ENCODE measurements at regions not wholly inside any gene's neighbourhood (a gene's known extent, or its start where the extent isn't known, plus 50 kb on each side); places are given as distances from the start of the nearest gene placed in this dataset.
A peak's percentile ranks its signal among the peaks of the same experiment; 100 is the strongest.
"Not testable (repeated sequence)": the region's sequence is repeated elsewhere in the genome, so short reads cannot be mapped to it uniquely, and the experiment has no call there.

DNA sequence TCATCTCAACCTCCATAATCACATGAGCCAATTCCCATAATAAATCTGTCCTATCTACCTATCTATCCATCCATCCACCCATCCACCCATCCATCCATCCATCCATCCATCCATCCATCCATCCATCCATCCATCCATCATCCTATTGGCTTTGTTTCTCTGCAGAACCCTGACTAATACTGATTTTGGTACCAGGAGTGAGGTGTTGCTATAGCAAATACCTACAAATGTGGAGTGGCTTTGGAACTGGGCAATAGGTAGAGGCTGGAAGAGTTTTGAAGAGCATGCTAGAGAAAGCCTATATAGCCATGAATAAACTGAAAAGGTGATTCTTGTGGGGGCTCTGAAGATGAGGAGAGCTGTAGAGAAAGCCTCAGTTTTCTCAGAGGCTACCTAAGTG lies 88.7 kb upstream of the ANKRD28 start:
- Mint-ChIP-seq H3K4me3 (no peak overlapping the region), H3K27ac (no peak overlapping the region), H3K36me3 (peaks cover 2% of the 10 kb centered on the region), H3K4me1 (no peaks in the 10 kb centered on the region), H3K9me3 (peaks cover 5% of the 10 kb centered on the region), H3K27me3 (no peaks in the 10 kb centered on the region)
- no peak for ATAC-seq (ENCODE audit: low read depth)
- DNase-seq (ENCODE audit: low spot score in 2 of 2): no peak

DNA sequence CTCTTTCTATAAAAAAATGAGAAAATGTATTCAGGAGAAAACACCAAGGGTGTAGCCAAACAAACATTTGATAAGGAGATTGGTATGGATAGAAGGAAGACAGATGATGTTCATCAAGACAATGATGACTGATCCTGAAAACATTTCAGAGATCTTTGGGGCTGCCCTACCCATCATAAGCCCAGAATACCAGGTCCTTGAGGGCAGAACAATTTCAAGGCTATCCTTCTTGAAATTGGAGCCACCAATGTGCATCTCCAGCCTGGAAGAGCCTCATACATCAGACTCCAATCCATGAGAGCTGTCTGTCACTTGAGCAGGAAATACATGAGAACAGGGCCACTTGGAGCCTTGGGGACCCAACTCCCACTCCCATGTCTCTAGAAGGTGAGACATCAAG lies 89.5 kb upstream of the ANKRD28 start:
- H3K4me1 Mint-ChIP-seq: no peaks in the 10 kb centered on the region
- no peak overlapping the region for H3K4me3 Mint-ChIP-seq
- no peak for ATAC-seq (ENCODE audit: low read depth)
- H3K27me3 Mint-ChIP-seq: no peaks in the 10 kb centered on the region
- H3K27ac Mint-ChIP-seq: no peak overlapping the region
- peaks cover 5% of the 10 kb centered on the region for H3K9me3 Mint-ChIP-seq
- H3K36me3 Mint-ChIP-seq: peaks cover 2% of the 10 kb centered on the region
- no peak for DNase-seq (ENCODE audit: low spot score in 2 of 2)

DNA sequence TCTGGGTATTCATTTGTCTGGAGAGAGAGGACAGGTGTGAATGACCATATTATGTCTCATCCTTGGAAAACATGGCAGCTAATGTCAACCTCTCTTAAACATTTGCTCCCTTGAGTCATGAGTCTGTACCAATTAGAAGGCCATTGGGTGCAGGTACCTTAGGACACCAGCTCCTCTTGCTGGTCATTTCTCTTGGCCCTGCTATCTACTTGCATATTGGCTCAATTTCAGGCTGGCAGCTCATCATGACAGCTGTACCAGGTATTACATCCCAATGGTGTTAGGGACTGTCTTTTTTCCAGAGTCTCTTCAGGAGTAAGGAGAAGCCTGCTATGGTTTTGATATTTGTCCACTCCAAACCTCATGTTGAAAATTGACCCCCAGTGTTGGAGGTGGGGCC lies 92.2 kb upstream of the ANKRD28 start:
- ATAC-seq (ENCODE audit: low read depth): no peak
- peaks cover 4% of the 10 kb centered on the region for H3K4me1 Mint-ChIP-seq
- no peak overlapping the region for H3K4me3 Mint-ChIP-seq
- no peak overlapping the region for H3K27ac Mint-ChIP-seq
- H3K9me3 Mint-ChIP-seq: peaks cover 5% of the 10 kb centered on the region
- no peaks in the 10 kb centered on the region for H3K27me3 Mint-ChIP-seq
- peaks cover 4% of the 10 kb centered on the region for H3K36me3 Mint-ChIP-seq
- no peak for DNase-seq (ENCODE audit: low spot score in 2 of 2)

DNA sequence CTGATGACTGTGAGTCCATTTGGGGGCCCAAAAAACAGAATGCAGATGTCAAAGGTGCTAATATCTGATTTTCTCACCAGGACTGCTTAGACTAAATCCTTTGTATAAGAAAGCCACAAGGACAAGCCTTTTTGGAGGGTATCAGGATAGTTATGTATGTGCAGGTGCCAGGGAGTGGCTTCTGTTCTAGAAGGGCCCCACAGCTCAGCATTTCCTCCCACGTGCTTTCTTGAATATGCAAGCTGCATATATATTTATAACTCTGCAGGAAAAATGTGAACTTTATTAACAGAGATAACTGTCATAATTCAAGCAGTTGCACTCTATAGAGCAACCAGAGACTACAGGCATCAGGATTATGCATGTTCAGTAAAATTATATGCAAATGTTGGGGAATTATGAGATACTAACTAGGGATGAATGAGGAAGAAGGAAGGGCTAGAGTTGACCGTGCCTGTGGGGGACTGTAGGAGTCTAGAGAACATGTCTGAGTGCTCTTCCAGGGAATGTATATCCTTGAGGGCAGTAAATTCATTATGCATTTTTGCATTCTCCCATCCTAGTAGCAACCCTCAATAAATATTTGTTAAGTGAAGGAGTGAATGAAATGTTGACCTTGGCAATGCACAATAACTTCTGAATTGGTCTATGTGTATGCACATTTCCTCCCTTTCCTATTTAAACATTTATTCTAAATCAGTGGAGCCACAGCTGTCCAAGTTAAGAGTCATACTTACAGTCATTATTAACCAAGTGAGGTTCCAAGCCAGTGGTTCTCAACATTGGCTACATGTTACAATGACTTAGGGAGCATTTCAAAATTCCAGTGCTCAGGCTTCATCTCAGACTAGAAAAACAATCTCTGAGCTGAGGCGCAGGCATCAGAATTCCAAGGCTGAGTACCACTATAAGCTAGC lies 94.8 kb upstream of the ANKRD28 start:
- Mint-ChIP-seq H3K36me3 (peaks cover 4% of the 10 kb centered on the region), H3K27me3 (no peaks in the 10 kb centered on the region), H3K9me3 (peaks cover 1% of the 10 kb centered on the region), H3K27ac (no peak overlapping the region), H3K4me1 (peaks cover 4% of the 10 kb centered on the region), H3K4me3 (no peak overlapping the region)
- ATAC-seq (ENCODE audit: low read depth) (no peak), DNase-seq (ENCODE audit: low spot score in 2 of 2) (no peak)

DNA sequence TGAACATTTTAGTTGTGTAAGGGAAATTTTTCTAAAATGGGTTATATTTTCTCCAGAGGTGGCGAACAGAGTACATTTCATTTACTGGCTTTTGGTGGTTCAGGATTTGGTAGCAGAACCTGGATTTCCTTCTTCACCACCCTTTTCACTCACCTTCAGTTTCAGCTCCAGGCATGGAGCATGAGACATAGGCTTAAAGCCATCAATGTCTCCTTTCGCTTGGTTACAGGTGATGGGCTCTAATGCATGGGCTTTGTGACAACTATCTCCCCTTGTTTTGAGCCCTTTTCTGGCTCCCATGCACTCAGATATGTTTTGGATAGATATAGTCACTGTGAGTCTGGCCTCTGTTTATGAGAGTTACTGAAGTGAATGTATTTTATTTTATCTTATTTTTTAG lies 96.6 kb upstream of the ANKRD28 start:
- Mint-ChIP-seq H3K9me3 (peaks cover 1% of the 10 kb centered on the region), H3K27me3 (no peaks in the 10 kb centered on the region), H3K36me3 (peaks cover 4% of the 10 kb centered on the region), H3K4me3 (no peak overlapping the region), H3K27ac (no peak overlapping the region), H3K4me1 (peaks cover 4% of the 10 kb centered on the region)
- no peak for DNase-seq (ENCODE audit: low spot score in 2 of 2)
- no peak for ATAC-seq (ENCODE audit: low read depth)

DNA sequence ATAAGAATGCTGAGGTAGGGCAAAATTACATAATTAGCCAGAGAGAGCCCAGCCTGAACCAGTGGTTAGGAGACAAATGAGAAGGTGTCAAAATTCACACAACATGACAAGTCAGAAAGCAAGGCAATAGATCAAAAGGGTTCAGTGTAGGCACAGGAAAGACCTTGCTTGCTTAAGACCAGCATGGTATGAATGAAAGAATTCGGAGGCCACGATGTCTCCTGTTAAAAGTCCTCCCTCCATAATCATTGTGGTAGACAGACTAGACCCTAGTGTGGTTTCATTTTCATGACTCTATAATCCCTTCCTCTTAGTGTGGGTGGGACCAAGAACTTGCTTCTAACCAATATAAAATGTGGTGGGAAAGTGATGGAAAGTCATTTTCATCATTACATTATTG lies 98.7 kb upstream of the ANKRD28 start:
- ATAC-seq (ENCODE audit: low read depth): no peak
- Mint-ChIP-seq H3K4me1 (peaks cover 4% of the 10 kb centered on the region), H3K36me3 (peaks cover 4% of the 10 kb centered on the region), H3K4me3 (no peak overlapping the region), H3K9me3 (peaks cover 1% of the 10 kb centered on the region), H3K27ac (no peak overlapping the region), H3K27me3 (no peaks in the 10 kb centered on the region)
- DNase-seq (ENCODE audit: low spot score in 2 of 2): no peak

DNA sequence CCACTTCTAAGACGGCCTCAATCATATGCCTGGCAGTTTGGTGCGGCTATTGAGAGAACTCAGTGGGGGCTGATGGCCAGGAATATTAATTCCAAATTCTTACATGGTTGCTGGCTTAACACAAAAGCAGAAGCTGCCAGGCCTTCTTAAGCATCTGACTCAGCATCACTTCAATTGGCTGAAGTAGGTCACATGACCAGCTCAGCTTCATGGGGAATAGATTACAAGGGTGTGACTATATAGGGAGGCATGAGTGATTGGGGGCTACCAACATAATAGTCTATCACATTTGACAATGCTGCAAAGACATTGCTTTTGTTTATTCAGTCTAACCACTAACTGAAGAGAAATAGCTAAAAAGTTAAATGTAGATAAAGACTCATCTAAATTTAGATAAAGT lies 101.6 kb upstream of the ANKRD28 start:
- Mint-ChIP-seq H3K4me3 (no peak overlapping the region), H3K27ac (no peak overlapping the region), H3K9me3 (peaks cover 1% of the 10 kb centered on the region), H3K27me3 (no peaks in the 10 kb centered on the region), H3K36me3 (peaks cover 2% of the 10 kb centered on the region), H3K4me1 (no peaks in the 10 kb centered on the region)
- ATAC-seq (ENCODE audit: low read depth): no peak
- DNase-seq (ENCODE audit: low spot score in 2 of 2): no peak

DNA sequence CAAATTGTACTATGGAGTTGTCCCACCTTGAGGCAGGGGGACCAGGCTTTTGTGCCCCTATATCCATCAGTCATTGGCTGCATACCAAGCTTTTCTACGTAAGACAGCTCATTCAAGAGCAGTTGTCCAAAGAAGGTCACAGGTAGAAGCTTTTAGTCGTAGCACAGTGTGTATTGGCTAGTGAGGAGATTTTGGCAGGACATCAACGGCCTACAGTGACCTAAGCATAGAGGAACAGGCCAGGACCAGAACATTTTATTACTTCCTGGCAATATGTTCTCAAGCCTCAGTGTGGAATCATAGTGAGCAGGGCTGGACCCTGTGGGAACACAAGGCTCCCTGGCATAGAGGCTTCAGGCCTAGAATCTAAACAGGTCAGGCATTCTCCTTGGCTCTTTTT lies 105.4 kb upstream of the ANKRD28 start:
- DNase-seq (ENCODE audit: low spot score in 2 of 2) (no peak), ATAC-seq (ENCODE audit: low read depth) (no peak)
- H3K9me3 Mint-ChIP-seq: no peaks in the 10 kb centered on the region
- H3K36me3 Mint-ChIP-seq: no peaks in the 10 kb centered on the region
- no peak overlapping the region for H3K27ac Mint-ChIP-seq
- H3K27me3 Mint-ChIP-seq: no peaks in the 10 kb centered on the region
- no peaks in the 10 kb centered on the region for H3K4me1 Mint-ChIP-seq
- no peak overlapping the region for H3K4me3 Mint-ChIP-seq

DNA sequence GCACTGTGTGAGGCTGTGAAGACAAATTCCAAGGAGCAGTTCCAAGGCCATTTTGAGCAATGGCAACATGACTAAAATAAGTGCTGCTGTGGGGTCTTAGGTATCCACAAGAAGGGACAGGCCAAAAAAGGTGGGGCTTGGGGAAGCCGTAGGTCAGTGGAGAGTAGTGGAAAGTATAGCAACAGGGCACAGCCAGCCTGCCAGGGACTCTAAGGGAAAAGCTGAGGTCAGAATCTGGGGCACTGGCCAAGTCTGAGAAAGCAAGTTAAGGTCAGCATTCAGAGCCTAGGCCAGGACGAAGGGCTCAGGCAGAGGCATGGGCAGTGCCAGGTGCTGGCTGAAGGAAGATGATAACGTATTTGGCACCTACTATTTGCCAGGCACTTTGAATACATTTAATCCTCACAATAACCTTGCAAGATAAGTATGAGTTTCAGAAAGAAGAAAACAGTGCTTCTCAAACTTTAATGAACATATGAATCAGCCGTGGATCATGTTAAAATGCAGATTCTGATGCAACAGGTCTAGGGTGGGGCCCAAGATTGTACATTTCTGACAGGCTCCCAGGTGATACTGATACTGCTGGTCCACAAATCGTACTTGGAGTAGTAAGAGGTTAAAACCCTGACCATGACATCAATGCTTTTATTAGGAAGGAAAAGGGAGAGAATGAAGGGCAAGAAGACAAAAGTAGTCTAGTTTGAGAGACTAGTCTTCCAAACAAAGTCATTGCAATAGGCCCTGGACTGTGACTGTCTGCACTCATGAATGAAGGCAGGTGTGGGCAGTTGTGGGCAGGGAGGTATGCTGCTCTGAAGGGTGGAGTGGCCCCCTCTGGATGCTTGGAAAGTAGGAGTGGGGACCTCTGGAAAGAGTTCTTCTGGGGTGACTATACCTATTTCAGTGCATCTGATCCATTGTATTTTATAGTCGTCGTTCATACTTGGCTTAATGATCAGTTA lies 106.3 kb upstream of the ANKRD28 start:
- no peaks in the 10 kb centered on the region for H3K36me3 Mint-ChIP-seq
- no peak overlapping the region for H3K27ac Mint-ChIP-seq
- no peaks in the 10 kb centered on the region for H3K9me3 Mint-ChIP-seq
- DNase-seq (ENCODE audit: low spot score in 2 of 2) (no peak), ATAC-seq (ENCODE audit: low read depth) (no peak)
- no peaks in the 10 kb centered on the region for H3K27me3 Mint-ChIP-seq
- no peak overlapping the region for H3K4me3 Mint-ChIP-seq
- H3K4me1 Mint-ChIP-seq: no peaks in the 10 kb centered on the region

DNA sequence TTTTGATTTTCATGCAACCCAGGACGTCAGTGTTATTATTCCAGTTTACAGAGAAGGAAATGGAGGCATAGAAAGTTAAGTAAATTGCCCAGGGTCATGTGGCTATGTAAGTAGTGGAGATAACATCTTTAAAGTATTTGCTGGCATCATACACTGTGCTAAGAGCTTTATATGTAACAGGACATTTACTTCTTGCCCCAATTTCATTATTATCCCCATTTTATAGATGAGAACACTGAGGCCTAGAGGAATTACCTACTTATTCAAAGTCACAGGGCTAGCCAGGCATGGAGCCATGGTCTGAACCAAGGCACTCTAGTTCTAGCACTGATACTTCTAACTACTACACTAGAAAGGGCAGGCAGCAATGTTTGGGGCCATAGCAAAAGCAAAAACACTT lies 107.3 kb upstream of the ANKRD28 start:
- H3K4me3 Mint-ChIP-seq: no peak overlapping the region
- H3K27ac Mint-ChIP-seq: no peak overlapping the region
- DNase-seq (ENCODE audit: low spot score in 2 of 2) (no peak), ATAC-seq (ENCODE audit: low read depth) (no peak)
- peaks cover 3% of the 10 kb centered on the region for H3K9me3 Mint-ChIP-seq
- peaks cover 4% of the 10 kb centered on the region for H3K36me3 Mint-ChIP-seq
- no peaks in the 10 kb centered on the region for H3K27me3 Mint-ChIP-seq
- H3K4me1 Mint-ChIP-seq: no peaks in the 10 kb centered on the region

DNA sequence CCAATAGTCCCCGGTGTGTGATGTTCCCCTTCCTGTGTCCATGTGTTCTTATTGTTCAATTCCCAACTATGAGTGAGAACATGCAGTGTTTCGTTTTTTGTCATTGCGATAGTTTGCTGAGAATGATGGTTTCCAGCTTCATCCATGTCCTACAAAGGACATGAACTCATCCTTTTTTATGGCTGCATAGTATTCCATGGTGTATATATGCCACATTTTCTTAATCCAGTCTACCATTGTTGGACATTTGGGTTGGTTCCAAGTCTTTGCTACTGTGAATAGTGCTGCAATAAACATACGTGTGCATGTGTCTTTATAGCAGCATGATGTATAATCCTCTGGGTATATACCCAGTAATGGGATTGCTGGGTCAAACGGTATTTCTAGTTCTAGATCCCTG lies 109.6 kb upstream of the ANKRD28 start:
- not testable (repeated sequence) for H3K4me3 Mint-ChIP-seq; H3K27ac Mint-ChIP-seq; H3K4me1 Mint-ChIP-seq; ATAC-seq (ENCODE audit: low read depth); DNase-seq (ENCODE audit: low spot score in 2 of 2); H3K27me3 Mint-ChIP-seq; H3K36me3 Mint-ChIP-seq
- peaks cover 12% of the 10 kb centered on the region for H3K9me3 Mint-ChIP-seq

DNA sequence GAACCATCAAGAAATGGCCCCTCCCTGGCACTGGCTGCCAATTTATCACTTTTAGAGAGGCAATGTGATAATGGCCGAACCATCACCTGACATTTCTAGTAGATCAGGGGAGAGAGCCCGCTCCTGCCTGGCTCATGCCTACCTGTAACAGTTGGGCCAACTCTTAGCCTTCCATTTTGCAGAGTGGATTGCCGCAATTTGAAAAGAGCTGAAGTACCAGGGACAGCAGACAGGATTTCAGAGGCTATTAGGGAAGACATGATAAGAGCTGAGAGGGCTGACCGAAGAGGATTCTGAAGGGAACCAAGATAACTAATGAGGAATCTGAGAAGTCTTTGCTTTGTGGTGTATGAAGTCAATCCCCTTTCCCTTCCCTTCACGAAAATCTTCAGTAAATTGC lies 121.2 kb upstream of the ANKRD28 start:
- peaks cover under 1% of the 10 kb centered on the region for H3K27me3 Mint-ChIP-seq
- peaks cover 1% of the 10 kb centered on the region for H3K4me1 Mint-ChIP-seq
- H3K4me3 Mint-ChIP-seq: no peak overlapping the region
- H3K36me3 Mint-ChIP-seq: no peaks in the 10 kb centered on the region
- no peak for DNase-seq (ENCODE audit: low spot score in 2 of 2)
- ATAC-seq (ENCODE audit: low read depth): no peak
- H3K9me3 Mint-ChIP-seq: no peaks in the 10 kb centered on the region
- H3K27ac Mint-ChIP-seq: no peak overlapping the region

DNA sequence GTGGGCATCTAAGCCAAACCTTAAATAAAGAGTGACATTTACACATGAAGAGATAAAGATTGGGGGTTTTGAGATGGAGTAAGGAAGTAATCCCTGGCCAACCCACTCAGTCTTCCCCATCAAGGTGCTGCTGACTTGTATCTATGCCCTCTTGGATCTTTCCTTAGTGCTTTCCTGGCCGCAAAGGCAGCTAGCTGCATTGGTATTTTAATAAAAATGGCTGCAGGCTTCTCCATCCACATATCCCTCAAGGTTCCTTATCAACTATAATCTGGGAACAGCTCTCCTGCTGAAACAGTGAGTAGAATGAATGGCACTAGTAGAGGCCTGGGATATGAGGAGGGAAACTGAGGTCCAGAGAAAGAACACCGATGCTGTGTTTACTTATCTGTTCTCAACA lies 122.2 kb upstream of the ANKRD28 start:
- ATAC-seq (ENCODE audit: low read depth) (no peak), DNase-seq (ENCODE audit: low spot score in 2 of 2) (no peak)
- Mint-ChIP-seq H3K27ac (no peak overlapping the region), H3K36me3 (no peaks in the 10 kb centered on the region), H3K4me3 (no peak overlapping the region), H3K27me3 (no peaks in the 10 kb centered on the region), H3K9me3 (no peaks in the 10 kb centered on the region), H3K4me1 (no peaks in the 10 kb centered on the region)

DNA sequence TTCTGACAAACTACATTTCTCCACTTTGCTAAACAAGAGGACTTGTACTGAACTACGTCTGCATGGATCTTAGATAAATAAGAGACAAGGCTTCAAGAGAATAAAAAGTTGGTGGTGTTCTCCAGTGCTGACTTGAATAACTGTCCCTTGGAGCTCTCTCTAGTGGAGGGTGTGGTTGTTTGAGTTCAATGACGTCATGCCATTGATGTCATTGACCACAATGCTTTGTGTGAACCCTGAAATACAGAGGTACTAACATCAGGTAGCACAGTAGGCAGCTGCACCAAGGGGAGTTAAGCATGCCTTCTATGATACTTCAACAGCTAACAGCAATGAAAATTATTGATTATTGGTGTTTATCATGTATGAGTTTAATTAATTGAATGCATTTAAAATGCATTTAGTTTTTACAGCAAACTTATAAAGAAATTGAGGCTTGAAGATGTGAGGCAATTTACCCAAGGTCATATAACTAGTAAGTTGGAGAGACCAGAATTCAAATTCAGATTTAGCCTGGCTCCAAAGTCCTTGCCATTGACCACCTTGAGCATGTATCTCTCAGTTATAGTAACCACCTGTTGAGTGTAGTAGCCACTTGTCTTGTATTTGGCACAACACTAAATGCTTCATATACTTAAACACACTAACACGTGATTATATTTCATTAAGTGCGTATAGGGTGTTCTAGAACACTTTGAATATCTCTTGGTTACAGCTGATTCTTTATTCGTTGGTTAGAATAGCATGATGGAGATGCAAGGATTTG lies 126.0 kb upstream of the ANKRD28 start:
- H3K36me3 Mint-ChIP-seq: no peaks in the 10 kb centered on the region
- no peak overlapping the region for H3K27ac Mint-ChIP-seq
- ATAC-seq (ENCODE audit: low read depth) (peak; percentile 56), DNase-seq (ENCODE audit: low spot score in 2 of 2) (no peak)
- no peaks in the 10 kb centered on the region for H3K27me3 Mint-ChIP-seq
- no peak overlapping the region for H3K4me3 Mint-ChIP-seq
- no peaks in the 10 kb centered on the region for H3K4me1 Mint-ChIP-seq
- H3K9me3 Mint-ChIP-seq: no peaks in the 10 kb centered on the region

Data from memory B cell (primary cell).